Activated naive CD4-positive, alpha-beta T cell (primary cell): ENCODE measurements at regions not wholly inside any gene's neighbourhood (a gene's known extent, or its start where the extent isn't known, plus 50 kb on each side); places are given as distances from the start of the nearest gene placed in this dataset.

Experiments
- DNase-seq, 4 experiments: peaks; one replicate each; lab custom pipeline; 2025; lab: John Stamatoyannopoulos, UW

- no peak for DNase-seq
These were observed 78.4 kb upstream of the WNT4 start for GRCh38 chr1:22221233-22221780.

- DNase-seq, result no peak
These were observed 79.8 kb upstream of the WNT4 start for GRCh38 chr1:22222723-22223122.

GRCh38 chr1:22223176-22223575, 80.3 kb upstream of the WNT4 start:
- no peak for DNase-seq

- DNase-seq, result no peak
These were observed 81.2 kb upstream of the WNT4 start for GRCh38 chr1:22224091-22224490.

- DNase-seq, result no peak
These were observed 81.7 kb upstream of the WNT4 start for GRCh38 chr1:22224631-22225030.

- no peak for DNase-seq
These were observed 83.1 kb upstream of the WNT4 start for GRCh38 chr1:22225858-22226589.

- DNase-seq, result no peak
These were observed 85.2 kb upstream of the WNT4 start for GRCh38 chr1:22228074-22228473.

GRCh38 chr1:22228505-22228911, 85.6 kb upstream of the WNT4 start:
- no peak for DNase-seq

- no peak for DNase-seq
These were observed 86.5 kb upstream of the WNT4 start for GRCh38 chr1:22229379-22229778.

- no peak for DNase-seq
These were observed 88.2 kb upstream of the WNT4 start for GRCh38 chr1:22231068-22231593.

GRCh38 chr1:22231995-22232690, 89.2 kb upstream of the WNT4 start:
- no peak for DNase-seq

GRCh38 chr1:22233222-22233621, 90.3 kb upstream of the WNT4 start:
- no peak for DNase-seq

GRCh38 chr1:22234476-22235030, 91.7 kb upstream of the WNT4 start:
- no peak for DNase-seq

- no peak for DNase-seq
These were observed 93.3 kb upstream of the WNT4 start for GRCh38 chr1:22236166-22236565.

GRCh38 chr1:22236900-22237299, 94.0 kb upstream of the WNT4 start:
- no peak for DNase-seq

- no peak for DNase-seq
These were observed 94.7 kb upstream of the WNT4 start for GRCh38 chr1:22237433-22238093.

GRCh38 chr1:22238356-22239224, 95.7 kb upstream of the WNT4 start:
- DNase-seq, result no peak

GRCh38 chr1:22239378-22239777, 96.5 kb upstream of the WNT4 start:
- DNase-seq, result no peak

- DNase-seq, result no peak
These were observed 98.4 kb upstream of the WNT4 start for GRCh38 chr1:22241250-22241649.

GRCh38 chr1:22241811-22242210, 98.9 kb upstream of the WNT4 start:
- no peak for DNase-seq

GRCh38 chr1:22245100-22245650, 102.3 kb upstream of the WNT4 start:
- no peak for DNase-seq
